ENCODE measurements at regions not wholly inside any gene's neighbourhood (a gene's known extent, or its start where the extent isn't known, plus 50 kb on each side); places are given as distances from the start of the nearest gene placed in this dataset.

GRCh38 chr18:38456253-38456652 lies 890.7 kb upstream of the CELF4 start:
- no peak for DNase-seq (ENCODE audit: low read depth in 3 of 3, low spot score in 1 of 3)

GRCh38 chr18:38454764-38455469 lies 889.3 kb upstream of the CELF4 start:
- no peak for DNase-seq (ENCODE audit: low read depth in 3 of 3, low spot score in 1 of 3)

GRCh38 chr18:38453880-38454279 lies 888.3 kb upstream of the CELF4 start:
- no peak for DNase-seq (ENCODE audit: low read depth in 3 of 3, low spot score in 1 of 3)

- no peak for DNase-seq (ENCODE audit: low read depth in 3 of 3, low spot score in 1 of 3)
Observed at GRCh38 chr18:38450876-38451275, 885.3 kb upstream of the CELF4 start.

GRCh38 chr18:38445804-38446145 lies 880.2 kb upstream of the CELF4 start:
- DNase-seq (ENCODE audit: low read depth in 3 of 3, low spot score in 1 of 3) = no peak

- DNase-seq (ENCODE audit: low read depth in 3 of 3, low spot score in 1 of 3) = no peak
Observed at GRCh38 chr18:38444971-38445803, 879.6 kb upstream of the CELF4 start.

- no peak for DNase-seq (ENCODE audit: low read depth in 3 of 3, low spot score in 1 of 3)
Observed at GRCh38 chr18:38427736-38428135, 862.1 kb upstream of the CELF4 start.

- no peak for DNase-seq (ENCODE audit: low read depth in 3 of 3, low spot score in 1 of 3)
Observed at GRCh38 chr18:38427234-38427633, 861.6 kb upstream of the CELF4 start.

GRCh38 chr18:38421872-38422615 lies 856.4 kb upstream of the CELF4 start:
- no peak for DNase-seq (ENCODE audit: low read depth in 3 of 3, low spot score in 1 of 3)

- no peak for DNase-seq (ENCODE audit: low read depth in 3 of 3, low spot score in 1 of 3)
Observed at GRCh38 chr18:38421021-38421420, 855.4 kb upstream of the CELF4 start.

GRCh38 chr18:38420611-38421010 lies 855.0 kb upstream of the CELF4 start:
- DNase-seq (ENCODE audit: low read depth in 3 of 3, low spot score in 1 of 3) = no peak

- no peak for DNase-seq (ENCODE audit: low read depth in 3 of 3, low spot score in 1 of 3)
Observed at GRCh38 chr18:38415811-38416210, 850.2 kb upstream of the CELF4 start.

- DNase-seq (ENCODE audit: low read depth in 3 of 3, low spot score in 1 of 3) = no peak
Observed at GRCh38 chr18:38413193-38413592, 847.6 kb upstream of the CELF4 start.

- DNase-seq (ENCODE audit: low read depth in 3 of 3, low spot score in 1 of 3) = no peak
Observed at GRCh38 chr18:38406607-38407006, 841.0 kb upstream of the CELF4 start.

GRCh38 chr18:38402509-38402908 lies 836.9 kb upstream of the CELF4 start:
- DNase-seq (ENCODE audit: low read depth in 3 of 3, low spot score in 1 of 3) = no peak

- no peak for DNase-seq (ENCODE audit: low read depth in 3 of 3, low spot score in 1 of 3)
Observed at GRCh38 chr18:38397094-38397493, 831.5 kb upstream of the CELF4 start.

GRCh38 chr18:38386146-38386545 lies 820.5 kb upstream of the CELF4 start:
- DNase-seq (ENCODE audit: low read depth in 3 of 3, low spot score in 1 of 3) = no peak

GRCh38 chr18:38369772-38370690 lies 804.4 kb upstream of the CELF4 start:
- DNase-seq (ENCODE audit: low read depth in 3 of 3, low spot score in 1 of 3) = no peak

- DNase-seq (ENCODE audit: low read depth in 3 of 3, low spot score in 1 of 3) = no peak
Observed at GRCh38 chr18:38368886-38369285, 803.3 kb upstream of the CELF4 start.

GRCh38 chr18:38368246-38368645 lies 802.6 kb upstream of the CELF4 start:
- no peak for DNase-seq (ENCODE audit: low read depth in 3 of 3, low spot score in 1 of 3)

GRCh38 chr18:38367473-38367872 lies 801.9 kb upstream of the CELF4 start:
- DNase-seq (ENCODE audit: low read depth in 3 of 3, low spot score in 1 of 3) = no peak
